ENCODE measurements at regions not wholly inside any gene's neighbourhood (a gene's known extent, or its start where the extent isn't known, plus 50 kb on each side); places are given as distances from the start of the nearest gene placed in this dataset.

GRCh38 chr4:171626554-171626953, 186.7 kb upstream of the GALNTL6 start:
- ATAC-seq (ENCODE audit: low read depth) (no peak), DNase-seq (no peak)
- no peaks in the 10 kb centered on the region for H3K36me3 ChIP-seq (replicated peaks in 1 of 2; ENCODE audit: control extremely low read depth in 1 of 2, control insufficient read depth in 1 of 2, extremely low read depth in 1 of 2, insufficient read depth in 2 of 2, low read length in 1 of 2)
- no peak overlapping the region for H3K4me2 ChIP-seq (replicated peaks; ENCODE audit: low read depth, low read length, poor library complexity, severe bottlenecking)
- H3K27ac Mint-ChIP-seq: no peak overlapping the region
- intact Hi-C loops (cut with micrococcal nuclease): no loop called here
- no peak overlapping the region for H3K27ac ChIP-seq (ENCODE audit: low read length in 2 of 2)
- CTCF ChIA-PET: no interaction called here
- peaks cover 24% of the 10 kb centered on the region for H3K4me1 Mint-ChIP-seq
- H3K9ac ChIP-seq (ENCODE audit: low read length): no peak overlapping the region
- H3K79me2 ChIP-seq (ENCODE audit: control insufficient read depth, insufficient read depth, low read length): no peaks in the 10 kb centered on the region
- H3K4me3 Mint-ChIP-seq: no peak overlapping the region
- peaks cover 0 to 4% (median 0%) of the 10 kb centered on the region in 3 donors for H3K9me3 ChIP-seq (ENCODE audit: control extremely low read depth in 1 of 3, control insufficient read depth in 2 of 3, insufficient read depth in 1 of 3, low read length in 2 of 3)
- WGBS (ENCODE audit: insufficient coverage): 93% methylated on average over 2 of the region's 4 CpGs
- peaks cover 3% of the 10 kb centered on the region for H3K9me3 Mint-ChIP-seq (ENCODE audit: insufficient read depth)
- H3K27me3 Mint-ChIP-seq: no peaks in the 10 kb centered on the region
- no peak overlapping the region for H2AFZ ChIP-seq (ENCODE audit: insufficient read depth, low read depth, low read length, poor library complexity, severe bottlenecking)
- H3K27me3 ChIP-seq (replicated peaks in 1 of 4; ENCODE audit: control extremely low read depth in 1 of 4, control insufficient read depth in 3 of 4, insufficient read depth in 4 of 4, low read length in 3 of 4): no peaks in the 10 kb centered on the region
- H4K20me1 ChIP-seq (ENCODE audit: control insufficient read depth, insufficient read depth, low read length, poor library complexity, severe bottlenecking): no peaks in the 10 kb centered on the region
- TF ChIP-seq EZH2 (IDR thresholded peaks at IDR 0.05; ENCODE audit: borderline replicate concordance, insufficient read depth, low read depth, low read length, poor library complexity, severe bottlenecking) (no peak), CTCF (IDR thresholded peaks at IDR 0.05) (no peak)
- POLR2A ChIA-PET: no interaction called here
- no peak overlapping the region for H3K4me3 ChIP-seq (ENCODE audit: control extremely low read depth in 1 of 5, extremely low read depth in 1 of 5, insufficient read depth in 1 of 5, low read depth in 2 of 5, low read length in 4 of 5)
- peaks cover 20 to 21% of the 10 kb centered on the region in 2 donors for H3K4me1 ChIP-seq (ENCODE audit: control insufficient read depth in 2 of 2, insufficient read depth in 2 of 2, low read length in 2 of 2)

- Mint-ChIP-seq H3K27ac (no peak overlapping the region), H3K4me1 (peaks cover 11% of the 10 kb centered on the region), H3K4me3 (no peak overlapping the region), H3K9me3 (ENCODE audit: insufficient read depth) (peaks cover 5% of the 10 kb centered on the region), H3K27me3 (no peaks in the 10 kb centered on the region)
- TF ChIP-seq CTCF (IDR thresholded peaks at IDR 0.05): no peak
- no peak for TF ChIP-seq EZH2 (IDR thresholded peaks at IDR 0.05; ENCODE audit: borderline replicate concordance, insufficient read depth, low read depth, low read length, poor library complexity, severe bottlenecking)
- H3K27me3 ChIP-seq (replicated peaks in 1 of 4; ENCODE audit: control extremely low read depth in 1 of 4, control insufficient read depth in 3 of 4, insufficient read depth in 4 of 4, low read length in 3 of 4): no peaks in the 10 kb centered on the region
- H3K4me3 ChIP-seq (ENCODE audit: control extremely low read depth in 1 of 5, extremely low read depth in 1 of 5, insufficient read depth in 1 of 5, low read depth in 2 of 5, low read length in 4 of 5): no peak overlapping the region
- no peak overlapping the region for H3K4me2 ChIP-seq (replicated peaks; ENCODE audit: low read depth, low read length, poor library complexity, severe bottlenecking)
- ChIA-PET CTCF (no interaction called here), POLR2A (no interaction called here)
- no peak overlapping the region for H3K27ac ChIP-seq (ENCODE audit: low read length in 2 of 2)
- no peaks in the 10 kb centered on the region for H3K9me3 ChIP-seq (ENCODE audit: control extremely low read depth in 1 of 3, control insufficient read depth in 2 of 3, insufficient read depth in 1 of 3, low read length in 2 of 3)
- intact Hi-C loops (cut with micrococcal nuclease): no loop called here
- H3K4me1 ChIP-seq (ENCODE audit: control insufficient read depth in 2 of 2, insufficient read depth in 2 of 2, low read length in 2 of 2): peaks cover 8 to 10% of the 10 kb centered on the region in 2 donors
- H2AFZ ChIP-seq (ENCODE audit: insufficient read depth, low read depth, low read length, poor library complexity, severe bottlenecking): no peak overlapping the region
- DNase-seq: no peak
- H3K36me3 ChIP-seq (replicated peaks in 1 of 2; ENCODE audit: control extremely low read depth in 1 of 2, control insufficient read depth in 1 of 2, extremely low read depth in 1 of 2, insufficient read depth in 2 of 2, low read length in 1 of 2): no peaks in the 10 kb centered on the region
- H3K9ac ChIP-seq (ENCODE audit: low read length): no peak overlapping the region
- no peaks in the 10 kb centered on the region for H3K79me2 ChIP-seq (ENCODE audit: control insufficient read depth, insufficient read depth, low read length)
- no peak for ATAC-seq (ENCODE audit: low read depth)
- H4K20me1 ChIP-seq (ENCODE audit: control insufficient read depth, insufficient read depth, low read length, poor library complexity, severe bottlenecking): no peaks in the 10 kb centered on the region
- 19% methylated on average over 2 of the region's 3 CpGs for WGBS (ENCODE audit: insufficient coverage)
Measured at GRCh38 chr4:171622729-171623128, 190.5 kb upstream of the GALNTL6 start.
